GM12874 (cell line): ENCODE measurements at regions not wholly inside any gene's neighbourhood (a gene's known extent, or its start where the extent isn't known, plus 50 kb on each side); places are given as distances from the start of the nearest gene placed in this dataset.

Experiments
- TF ChIP-seq, protein P1 (sequence below): IDR thresholded peaks from 2 replicates; pipeline ENCODE4 v1.5.1; 2011; ENCODE audit warnings: low read depth, mild to moderate bottlenecking, control low read depth, low read length, moderate library complexity; ENCODE audit not compliant: insufficient read depth

- TF ChIP-seq, protein P1, sequence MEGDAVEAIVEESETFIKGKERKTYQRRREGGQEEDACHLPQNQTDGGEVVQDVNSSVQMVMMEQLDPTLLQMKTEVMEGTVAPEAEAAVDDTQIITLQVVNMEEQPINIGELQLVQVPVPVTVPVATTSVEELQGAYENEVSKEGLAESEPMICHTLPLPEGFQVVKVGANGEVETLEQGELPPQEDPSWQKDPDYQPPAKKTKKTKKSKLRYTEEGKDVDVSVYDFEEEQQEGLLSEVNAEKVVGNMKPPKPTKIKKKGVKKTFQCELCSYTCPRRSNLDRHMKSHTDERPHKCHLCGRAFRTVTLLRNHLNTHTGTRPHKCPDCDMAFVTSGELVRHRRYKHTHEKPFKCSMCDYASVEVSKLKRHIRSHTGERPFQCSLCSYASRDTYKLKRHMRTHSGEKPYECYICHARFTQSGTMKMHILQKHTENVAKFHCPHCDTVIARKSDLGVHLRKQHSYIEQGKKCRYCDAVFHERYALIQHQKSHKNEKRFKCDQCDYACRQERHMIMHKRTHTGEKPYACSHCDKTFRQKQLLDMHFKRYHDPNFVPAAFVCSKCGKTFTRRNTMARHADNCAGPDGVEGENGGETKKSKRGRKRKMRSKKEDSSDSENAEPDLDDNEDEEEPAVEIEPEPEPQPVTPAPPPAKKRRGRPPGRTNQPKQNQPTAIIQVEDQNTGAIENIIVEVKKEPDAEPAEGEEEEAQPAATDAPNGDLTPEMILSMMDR: no peak
These were observed 449.3 kb upstream of the KLF4 start for GRCh38 chr9:107938801-107939386.

DNA sequence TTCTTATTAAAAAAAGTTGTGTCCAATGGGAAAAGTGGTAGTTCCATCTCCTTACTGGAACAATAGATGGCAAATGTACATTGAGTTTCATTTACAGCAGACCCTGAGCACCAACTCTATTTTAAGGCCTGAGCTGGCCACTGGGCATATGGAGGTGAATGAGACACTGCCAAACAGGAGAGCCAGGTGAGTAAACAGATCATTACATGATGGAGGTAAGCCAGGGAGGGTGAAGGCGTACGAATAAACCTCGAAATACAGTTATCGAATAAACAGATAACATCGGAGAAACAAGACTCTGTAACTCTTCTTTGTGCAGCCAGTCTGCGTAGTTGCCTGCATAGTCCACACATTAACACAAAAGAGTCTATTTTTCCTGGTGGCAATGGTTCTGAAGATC, 446.4 kb upstream of the KLF4 start:
- TF ChIP-seq, protein P1: no peak

- TF ChIP-seq, protein P1: no peak
These were observed 443.9 kb upstream of the KLF4 start for GRCh38 chr9:107933516-107933915.

GRCh38 chr9:107933097-107933496, 443.5 kb upstream of the KLF4 start:
- TF ChIP-seq, protein P1: no peak

DNA sequence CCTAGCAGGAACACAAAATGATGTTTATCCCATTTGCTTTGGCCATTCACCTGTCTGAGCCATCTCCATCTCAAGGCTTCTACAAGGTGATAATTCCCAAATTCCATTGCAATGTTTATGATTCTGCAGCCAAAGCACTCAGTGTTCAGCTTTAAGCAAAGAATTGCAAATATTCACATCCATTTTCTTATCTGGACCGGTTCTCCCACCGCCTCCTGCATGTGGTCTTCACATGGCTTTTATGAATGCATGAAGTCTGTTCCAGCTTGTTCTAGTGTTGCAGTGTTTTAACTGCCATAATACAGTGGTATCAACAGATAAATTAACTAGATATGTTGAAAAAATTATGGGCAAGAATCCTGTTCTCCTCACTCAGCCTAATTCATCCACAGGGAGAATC, 443.0 kb upstream of the KLF4 start:
- TF ChIP-seq, protein P1: no peak

DNA sequence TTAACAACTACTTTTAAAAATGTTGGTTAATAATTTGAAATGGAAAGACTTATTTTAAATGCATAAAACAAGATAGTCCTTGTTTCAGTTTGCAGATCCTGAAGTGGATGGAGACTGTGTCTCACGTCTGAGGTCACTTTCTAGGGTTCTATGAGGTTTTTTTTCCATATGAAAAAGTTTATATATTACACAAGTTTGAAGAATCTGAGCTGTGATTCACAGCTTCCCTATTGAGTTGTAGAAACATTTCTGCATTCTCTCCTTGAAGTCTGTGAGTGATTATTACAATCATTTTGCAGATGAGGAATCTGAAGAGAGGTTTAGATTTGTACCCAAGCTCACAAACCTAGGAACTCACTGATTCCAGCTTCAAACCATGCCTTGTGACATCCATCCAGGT, 442.5 kb upstream of the KLF4 start:
- TF ChIP-seq, protein P1: no peak

DNA sequence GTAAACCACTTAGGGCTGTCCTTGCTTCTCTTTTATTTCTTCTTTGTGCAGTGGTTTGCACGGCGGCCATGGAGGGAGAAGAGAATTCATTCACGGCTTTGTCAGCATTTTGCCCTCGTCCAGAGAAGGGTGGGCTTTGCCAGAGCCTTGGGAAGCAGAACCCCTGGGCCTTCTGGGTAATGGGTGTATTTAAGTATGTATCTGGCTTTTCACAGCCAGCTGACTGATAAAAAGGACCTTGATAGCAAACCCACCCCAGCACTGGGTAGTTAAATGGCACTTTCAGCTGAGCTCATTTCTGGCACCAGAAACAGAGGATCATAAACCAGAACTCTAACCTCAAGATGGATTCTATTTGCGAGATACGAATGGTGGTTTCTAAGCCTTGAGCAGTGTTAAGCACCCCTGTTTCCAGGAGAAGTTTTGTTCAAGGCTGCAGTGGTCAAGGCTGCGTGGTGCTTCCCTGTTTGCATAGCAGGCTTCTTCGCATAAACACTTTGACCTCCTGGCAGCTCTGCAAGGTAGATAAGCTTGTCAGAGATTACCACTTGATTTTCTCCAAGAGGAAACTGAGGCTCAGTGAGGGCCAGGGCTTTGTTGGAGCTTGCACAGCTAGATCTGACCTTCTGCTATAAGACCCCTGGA, 441.6 kb upstream of the KLF4 start:
- TF ChIP-seq, protein P1: no peak
